D341Med (cell line): ENCODE measurements at regions not wholly inside any gene's neighbourhood (a gene's known extent, or its start where the extent isn't known, plus 50 kb on each side); places are given as distances from the start of the nearest gene placed in this dataset.
A peak's percentile ranks its signal among the peaks of the same experiment; 100 is the strongest.
"Not testable (repeated sequence)": the region's sequence is repeated elsewhere in the genome, so short reads cannot be mapped to it uniquely, and the experiment has no call there.

ENCODE experiments used
- DNase-seq: peaks from one replicate; pipeline ENCODE4 v3.0.0; 2012; ENCODE audit warnings: low spot score

DNA sequence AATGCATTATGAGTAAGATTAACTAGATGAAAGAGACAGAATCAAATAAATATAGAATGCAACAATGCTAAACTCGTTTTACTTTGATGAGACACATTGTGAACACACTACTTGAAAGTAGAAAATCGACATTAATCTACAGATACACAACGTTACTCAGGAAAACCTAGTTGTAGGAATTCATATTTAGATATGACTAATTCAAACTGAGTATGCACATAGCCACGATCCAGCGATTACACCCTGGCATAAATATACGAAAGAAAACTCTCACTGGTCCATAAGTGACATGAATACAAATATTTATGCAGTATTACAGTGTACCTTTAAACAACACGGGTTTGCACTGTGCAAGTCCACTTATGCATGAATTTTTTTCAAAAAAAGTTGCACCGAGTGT is 485.6 kb downstream of the TMX3 start:
- no peak for DNase-seq

DNA sequence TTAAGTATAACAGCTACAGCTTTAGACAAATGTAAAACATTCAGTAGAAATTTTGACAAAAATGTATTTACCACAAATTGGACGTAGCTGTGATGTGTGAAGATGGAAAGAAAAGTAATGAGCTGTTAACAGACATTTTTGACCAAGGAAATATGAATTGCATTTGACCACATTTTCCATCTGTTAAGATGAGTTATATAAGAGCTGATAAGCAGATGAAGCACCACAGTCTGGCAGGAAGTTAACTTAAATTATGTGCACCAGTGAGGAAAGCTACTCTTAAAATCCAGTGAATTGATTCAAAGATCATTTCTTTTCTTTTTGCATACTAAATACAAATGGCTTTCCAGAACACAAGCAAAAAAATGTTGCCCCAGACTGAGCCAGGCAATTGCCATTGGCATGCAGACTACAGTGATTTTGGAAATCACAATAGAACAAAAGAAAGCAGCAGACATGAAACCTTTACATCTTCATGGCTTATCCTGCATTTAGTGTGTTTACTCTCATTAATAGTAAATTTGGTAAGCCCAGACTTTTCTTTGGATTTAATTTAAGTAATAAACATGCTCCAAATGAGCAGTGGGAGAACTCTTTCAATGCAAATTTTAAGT is 493.7 kb downstream of the TMX3 start:
- DNase-seq, result no peak

DNA sequence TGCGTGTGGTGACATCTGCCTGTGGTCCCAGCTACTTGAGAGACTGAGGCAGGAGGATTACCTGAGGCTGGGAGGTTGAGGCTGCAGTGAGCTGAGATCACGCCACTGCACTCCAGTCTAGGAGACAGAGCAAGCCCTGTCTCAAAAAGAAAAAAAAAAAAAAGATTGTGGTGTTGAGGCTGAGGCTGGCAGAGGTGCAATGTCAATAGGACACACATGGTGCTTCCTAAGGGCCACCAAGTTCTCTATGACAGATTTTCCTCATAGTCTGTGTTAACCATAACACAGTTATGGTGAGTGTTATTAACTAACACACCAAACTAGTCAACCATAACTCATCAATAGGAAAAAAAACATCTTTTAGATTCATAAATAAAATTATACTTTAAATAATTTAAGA is 494.4 kb downstream of the TMX3 start:
- no peak for DNase-seq

DNA sequence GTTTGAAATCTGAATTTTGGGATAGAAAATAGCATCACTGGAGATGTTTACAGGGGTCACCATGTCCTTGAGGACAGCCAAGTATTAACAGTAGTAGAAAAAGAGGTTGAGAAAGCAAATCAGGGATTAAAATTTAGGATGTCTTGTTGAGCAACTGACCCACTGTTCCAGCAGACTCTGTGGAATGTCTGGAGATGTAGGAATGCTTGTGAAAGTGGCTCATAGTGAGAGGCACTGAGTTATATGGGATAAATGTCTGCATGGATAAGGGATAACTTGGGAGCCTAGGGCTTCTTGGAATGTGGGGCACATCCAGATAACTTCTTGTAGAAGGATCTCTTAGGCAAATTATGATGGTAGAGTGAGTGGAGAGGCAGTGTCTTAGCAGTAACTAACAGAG is 495.0 kb downstream of the TMX3 start:
- DNase-seq, result no peak

DNA sequence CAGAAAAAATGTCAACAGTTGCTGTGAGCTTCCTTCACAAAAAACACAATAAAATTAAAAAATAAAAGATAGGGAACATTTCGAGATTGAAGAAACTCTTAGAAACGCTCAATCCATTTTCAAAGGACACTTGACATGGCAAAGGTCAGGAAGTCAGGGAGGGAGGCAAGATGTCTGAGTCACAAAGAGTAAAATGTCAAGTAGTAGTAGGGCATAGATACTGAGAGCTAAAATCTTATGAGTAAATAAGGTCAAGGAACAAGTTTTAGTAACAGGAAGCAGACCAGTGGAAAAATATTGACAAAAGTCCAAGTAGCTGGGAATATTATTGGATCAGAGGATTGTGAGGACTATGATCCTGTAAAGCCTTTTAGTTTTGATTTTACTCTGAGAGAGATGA is 495.6 kb downstream of the TMX3 start:
- DNase-seq, result no peak

DNA sequence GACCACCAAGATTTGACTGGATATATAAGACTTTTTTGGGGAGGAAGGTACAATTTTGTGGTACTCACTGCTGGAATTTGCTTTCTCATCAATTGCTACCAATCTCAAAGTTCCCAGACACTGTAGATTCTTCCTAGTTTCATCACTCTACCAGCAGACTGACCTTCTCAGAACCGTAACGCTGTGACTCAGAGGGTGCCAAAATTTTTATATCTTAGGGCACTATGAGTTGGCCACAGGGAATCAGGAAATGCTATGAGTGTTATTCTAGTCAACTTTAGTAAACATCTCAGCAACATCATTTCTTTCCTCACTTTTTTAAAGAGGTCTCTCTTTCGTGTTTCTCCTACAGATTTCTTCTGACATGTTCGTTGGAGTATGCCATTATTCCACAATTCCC is 499.0 kb downstream of the TMX3 start:
- no peak for DNase-seq

DNA sequence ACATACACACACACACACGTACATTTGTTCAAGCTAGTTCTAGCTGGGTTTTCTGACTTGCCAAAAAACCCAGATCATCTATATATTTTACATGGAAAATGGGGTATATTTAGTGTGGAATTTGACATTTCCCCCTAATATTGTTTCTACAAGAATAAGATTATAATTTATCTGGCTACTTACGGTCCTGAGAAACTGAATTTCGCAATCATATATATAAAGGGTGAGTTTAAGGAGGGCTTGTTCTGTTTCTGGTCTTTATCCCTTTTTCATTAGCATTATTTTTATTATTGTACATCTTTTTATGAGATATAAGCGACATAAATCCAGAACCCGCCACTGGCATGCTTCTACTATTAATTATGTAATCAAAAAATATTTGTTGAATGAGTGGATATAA is 528.9 kb downstream of the TMX3 start:
- no peak for DNase-seq

DNA sequence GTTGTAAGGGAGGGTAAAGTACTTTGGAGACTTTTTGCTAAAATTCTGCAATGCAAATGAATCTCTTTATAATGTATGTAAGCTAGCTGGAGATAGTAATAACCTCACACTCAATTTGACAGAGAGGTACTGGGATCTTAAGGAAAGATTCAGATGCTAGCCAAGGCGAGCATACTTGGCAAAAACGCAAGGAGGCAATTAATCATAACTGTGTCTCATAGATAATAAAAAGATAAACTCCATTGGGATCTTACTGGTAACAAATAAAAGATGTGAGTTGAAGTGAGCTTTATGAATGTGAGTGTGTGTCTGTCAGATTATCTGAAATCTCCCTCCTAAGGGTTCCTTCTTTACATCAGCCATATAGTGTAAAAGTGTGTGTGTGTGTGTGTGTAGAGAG is 533.0 kb downstream of the TMX3 start:
- no peak for DNase-seq

DNA sequence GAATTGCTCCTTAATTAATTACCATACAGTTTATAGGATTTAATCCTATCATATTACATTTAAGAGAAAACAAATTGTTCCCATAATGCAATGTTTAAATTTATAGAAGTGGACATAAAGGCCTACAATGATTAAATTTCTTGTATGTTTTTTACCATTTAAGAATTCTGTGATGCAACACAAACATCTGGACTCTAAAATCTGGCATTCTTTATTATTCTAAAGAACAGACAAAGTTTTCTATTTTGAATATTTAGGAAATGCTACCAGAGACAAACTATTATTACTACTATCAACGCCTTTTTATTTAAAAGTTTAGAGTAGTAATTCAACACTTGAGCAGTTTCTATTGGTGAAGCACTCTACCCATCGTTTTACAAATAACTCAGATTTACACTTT is 535.1 kb downstream of the TMX3 start:
- no peak for DNase-seq

DNA sequence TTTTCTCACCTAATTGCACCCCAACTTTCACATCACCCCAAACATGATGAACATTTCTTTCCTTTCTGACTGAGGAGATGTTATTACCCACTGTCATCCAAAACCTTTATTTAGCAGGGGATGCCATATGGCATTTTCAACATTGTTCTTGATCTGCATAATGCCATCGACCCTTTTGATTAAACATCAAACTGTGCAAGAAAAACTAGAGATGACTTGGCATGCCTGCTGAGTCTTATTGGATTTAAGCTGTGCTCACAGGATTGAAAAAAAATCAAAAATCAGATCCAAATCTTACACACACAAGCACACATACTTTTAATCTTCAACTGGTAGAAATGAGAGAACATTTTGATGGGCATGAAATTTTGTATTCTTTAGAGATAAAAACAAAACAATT is 536.0 kb downstream of the TMX3 start:
- DNase-seq, result no peak

DNA sequence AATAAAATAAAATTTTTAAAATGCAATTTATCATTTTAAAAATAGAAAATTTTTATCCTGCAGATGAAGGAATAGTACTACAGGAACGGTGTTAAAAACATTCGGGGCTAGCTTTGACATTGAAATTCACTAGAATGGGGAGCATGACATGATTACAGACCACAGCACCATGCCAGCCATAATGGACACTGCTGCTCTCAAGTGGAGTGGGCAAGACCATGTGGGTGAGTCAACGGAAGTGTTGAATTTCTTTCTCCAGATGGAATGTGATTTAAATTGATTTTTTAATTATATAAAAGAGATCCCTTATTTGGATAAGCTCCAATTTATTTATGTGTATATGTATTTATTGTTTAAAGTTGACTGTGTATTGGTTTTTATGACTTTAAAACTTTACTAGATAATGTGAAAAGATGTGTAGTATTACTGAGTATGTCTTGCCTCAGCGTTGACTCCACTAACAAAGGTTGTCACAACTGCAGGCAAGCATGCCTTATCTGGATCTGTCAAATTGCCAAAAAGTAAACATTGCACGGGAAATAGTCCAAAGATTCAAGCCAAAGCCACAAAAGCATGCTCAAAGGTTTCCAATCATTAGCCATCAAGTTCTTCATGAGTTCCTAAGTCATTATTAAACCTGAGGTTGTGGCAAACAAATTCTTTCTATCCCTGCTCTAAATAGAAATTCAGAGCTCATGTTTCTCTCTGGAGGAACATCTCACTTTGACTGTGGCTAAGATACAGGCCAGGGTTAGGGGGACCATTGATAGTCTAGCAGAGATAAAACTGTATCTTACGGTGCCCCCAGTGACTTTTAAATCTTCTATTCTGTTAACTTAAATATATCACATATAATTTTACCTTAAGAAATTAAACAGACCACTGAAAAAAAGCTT is 536.9 kb downstream of the TMX3 start:
- DNase-seq, result no peak

DNA sequence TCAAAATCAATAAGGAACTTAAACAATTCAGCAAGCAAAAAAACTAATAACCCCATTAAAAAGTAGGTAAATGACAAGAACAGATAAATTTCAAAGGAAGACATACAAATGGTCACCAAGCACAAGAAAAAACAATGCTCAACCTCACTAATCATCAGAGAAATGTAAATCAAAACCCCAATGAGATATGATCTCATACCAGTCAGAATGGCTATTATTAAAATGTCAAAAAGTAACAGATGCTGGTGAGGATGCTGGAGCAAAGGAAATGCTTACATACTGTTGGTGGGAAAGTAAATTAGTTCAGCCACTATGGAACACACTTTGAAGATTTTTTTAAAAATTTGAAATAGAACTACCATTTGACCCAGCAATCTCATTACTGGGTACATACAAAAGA is 538.0 kb downstream of the TMX3 start:
- no peak for DNase-seq

DNA sequence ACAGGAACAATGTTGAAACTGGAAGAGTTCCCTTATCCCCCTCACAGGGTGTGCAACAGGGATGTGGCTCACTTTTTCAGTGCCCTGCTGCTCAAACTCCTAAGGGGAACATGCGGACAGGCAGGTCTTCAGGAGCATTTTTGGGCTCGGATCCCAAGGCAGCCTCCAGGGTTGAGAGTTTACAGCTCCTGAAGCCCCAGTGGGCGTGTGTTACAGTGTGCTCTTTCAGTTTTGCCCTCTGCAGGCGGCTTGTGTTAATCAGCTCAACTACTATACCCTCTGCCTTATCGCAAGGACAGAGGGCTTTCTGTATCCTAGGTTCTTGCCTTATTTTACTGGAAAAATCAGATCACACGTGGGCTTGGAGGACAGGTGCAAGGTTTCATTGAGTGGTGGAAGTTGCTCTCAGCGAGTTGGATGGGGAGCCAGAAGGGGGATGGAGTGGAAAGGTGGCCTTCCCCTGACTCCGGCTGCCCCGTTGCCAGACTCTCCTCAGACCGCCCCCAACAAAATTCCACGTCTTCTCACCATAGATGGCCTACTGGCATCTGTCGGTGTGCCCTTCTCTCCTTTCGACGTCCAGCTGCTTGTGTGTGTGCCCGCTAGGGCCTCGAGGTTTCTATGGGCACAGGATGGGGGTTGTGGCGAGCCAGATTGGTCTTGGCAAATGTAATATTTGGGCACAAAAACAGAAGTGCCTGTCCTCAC is 541.9 kb downstream of the TMX3 start:
- no peak for DNase-seq

DNA sequence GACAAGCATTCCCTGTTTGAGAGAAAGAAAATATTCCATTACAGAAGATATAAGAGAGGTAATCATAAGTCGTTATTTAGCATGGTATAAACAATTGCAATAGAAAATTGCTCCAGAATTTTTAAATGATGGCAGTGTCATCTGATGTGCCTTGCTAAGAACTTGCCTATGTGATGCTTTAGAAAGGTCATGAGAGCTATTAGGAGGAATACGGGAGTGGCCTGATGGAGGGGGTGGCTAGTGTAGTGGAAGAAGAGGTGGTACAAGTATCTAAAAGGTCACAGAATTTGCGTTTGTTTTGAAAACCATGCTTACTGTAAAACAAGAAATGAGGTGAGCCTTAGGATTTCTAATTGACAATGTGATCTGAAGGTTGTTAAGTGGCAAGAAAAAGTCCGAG is 550.0 kb downstream of the TMX3 start:
- no peak for DNase-seq

DNA sequence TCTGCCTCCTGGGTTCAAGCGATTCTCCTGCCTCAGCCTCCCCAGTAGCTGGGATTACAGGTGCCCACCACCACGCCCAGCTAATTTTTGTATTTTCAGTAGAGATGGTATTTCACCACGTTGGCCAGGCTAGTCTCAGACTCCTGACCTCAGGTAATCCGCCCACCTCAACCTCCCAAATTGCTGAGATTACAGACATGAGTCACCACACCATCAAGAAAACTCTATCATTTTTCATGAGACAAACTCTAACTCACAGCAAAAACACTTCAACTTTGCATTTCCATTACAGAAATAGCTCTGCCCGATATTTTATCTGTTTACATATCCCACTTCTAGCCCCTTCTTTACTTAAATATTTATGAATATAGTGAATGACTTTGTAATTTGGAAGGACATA is 561.1 kb downstream of the TMX3 start:
- not testable (repeated sequence) for DNase-seq

DNA sequence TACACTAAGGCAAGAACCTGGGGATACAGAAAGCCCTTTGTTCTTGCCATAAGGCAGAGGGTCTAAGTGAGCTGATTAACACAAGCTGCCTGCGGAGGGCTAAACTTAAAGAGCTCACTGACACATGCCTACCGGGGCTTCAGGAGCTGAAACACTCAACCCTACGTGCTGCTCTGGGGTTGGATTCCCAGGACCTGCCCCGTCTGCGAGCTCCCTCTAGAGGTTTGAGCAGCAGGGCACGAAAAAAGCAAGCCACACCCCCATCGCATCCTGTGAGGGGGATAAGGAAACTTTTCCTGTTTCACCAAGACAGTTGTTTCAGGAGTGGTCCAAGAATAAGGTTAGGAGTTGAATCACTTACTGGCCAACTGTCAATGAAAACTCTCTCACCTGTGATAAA is 562.1 kb downstream of the TMX3 start:
- DNase-seq, result peak; percentile 49

DNA sequence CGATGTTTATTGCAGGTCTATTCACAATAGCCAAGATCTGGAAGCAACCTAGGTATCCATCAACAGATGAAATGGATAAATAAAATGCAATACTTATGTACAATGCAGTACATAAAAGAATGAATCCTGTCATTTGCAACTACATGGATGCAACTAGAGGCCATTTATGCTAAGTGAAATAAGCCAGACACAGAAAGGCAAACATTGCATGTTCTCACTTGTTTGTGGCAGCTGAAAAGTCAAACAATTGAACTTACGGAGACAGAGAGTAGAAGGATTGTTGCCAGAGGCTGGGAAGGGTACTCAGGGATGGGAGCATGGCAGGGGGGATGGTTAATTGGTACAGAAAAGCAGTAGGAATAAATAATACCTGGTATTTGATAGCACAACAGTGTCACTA is 563.9 kb downstream of the TMX3 start:
- DNase-seq, result no peak

DNA sequence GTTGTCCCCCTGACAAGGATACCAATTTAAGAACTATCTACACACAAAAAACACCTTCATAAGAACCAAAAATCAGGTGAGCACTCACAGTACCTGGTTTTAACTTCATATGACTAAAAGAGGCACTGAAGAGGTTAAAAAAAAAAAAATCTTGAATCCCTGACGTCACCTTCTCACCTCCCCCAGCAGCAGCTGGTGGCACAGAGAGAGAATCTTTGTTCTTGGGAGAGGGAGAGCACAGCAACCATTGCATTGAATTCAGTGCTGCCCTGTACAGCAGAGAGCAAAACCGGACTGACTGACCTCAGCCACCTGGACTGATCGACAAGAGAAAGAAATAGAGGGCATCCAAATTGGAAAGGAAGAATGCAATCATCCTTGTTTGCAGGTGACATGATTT is 566.0 kb downstream of the TMX3 start:
- DNase-seq, result peak; percentile 31

DNA sequence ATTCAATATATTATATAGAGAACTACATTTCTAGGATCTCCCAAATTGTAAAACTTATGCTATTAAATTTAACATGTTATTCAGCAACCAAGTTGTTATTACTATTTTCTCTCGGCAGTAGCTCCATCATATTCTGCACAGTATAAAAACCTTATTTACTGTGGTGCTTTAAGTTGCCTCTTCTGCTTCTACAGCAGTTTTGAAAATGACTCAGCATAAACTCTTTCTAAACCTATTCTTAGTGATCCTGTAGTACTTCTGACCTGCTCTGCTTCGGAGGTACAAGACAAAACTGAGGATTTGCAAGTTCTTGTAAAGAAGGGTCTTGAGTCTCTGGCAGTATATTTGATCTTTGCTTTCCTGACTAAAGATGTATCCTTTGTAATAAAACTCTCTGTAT is 567.2 kb downstream of the TMX3 start:
- DNase-seq, result no peak

DNA sequence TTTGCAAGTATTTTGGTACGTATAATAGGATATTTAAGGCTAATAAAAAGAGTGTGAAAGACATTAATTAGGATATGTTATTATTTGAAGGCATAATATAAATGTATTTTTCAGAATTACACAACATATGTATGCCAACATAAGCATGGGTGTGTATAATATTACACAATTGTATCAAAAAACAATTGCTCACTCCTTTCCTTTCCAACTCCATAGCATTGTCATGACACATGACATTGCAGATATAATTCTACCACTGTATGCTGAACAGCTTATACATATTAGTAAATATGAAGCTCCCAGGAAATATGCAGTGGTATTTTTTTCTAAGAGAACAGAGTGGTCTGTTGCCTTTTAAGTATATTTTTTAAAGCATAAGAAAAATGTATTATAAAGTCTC is 593.1 kb downstream of the TMX3 start:
- no peak for DNase-seq

DNA sequence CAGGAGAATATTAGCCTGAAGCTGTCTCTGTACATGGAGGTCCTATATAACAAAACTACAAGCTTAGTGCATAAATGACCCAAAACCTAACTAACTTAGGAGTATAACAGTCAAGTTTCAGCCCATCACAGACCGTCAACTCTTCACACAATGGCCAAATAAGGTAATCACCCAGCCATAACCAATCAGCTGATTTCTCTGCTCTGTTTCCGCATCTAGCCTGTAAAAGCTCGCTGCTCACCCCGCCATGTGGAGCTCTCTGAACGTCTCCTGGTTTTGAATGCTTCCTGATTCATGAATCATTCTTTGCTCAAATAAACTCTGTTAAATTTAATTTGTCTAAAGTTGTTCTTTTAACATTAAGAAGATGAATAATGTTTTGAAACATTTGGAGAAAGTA is 593.6 kb downstream of the TMX3 start:
- no peak for DNase-seq

DNA sequence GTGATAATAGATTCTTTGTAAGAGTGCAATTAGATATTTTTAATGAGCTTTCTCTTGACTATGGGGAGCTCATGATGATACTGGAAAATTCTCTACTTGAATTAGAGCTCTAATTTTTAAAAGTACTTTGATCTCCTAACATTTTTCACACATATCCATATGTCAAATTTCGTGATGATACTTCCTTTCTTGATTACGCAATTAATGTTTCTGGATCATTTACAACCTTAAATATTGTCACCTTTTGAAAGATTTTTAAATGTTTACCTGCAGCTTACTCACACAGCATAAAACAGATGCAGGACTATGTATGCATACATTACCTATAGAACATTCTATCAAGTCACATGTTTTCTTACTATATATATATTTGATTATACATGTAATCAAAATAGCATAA is 598.5 kb upstream of the DSEL start:
- no peak for DNase-seq

DNA sequence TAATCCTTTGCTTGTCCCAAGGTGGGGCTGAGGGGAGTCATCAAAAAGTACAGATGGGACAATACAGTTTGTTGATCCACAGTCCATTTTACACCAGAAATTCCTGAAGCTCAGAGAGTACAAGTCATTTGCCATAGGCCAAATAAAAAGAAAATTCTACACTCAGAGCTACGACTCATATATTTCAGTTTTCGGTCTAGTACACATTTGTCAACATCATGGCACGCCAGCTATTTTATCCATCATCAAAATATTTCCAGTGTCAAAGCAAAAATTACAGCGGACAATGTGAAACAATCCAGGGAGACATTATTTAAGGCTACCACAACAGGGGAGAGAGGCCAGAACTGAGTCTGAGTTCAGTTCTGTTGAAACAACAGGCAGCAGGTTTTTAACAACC is 587.5 kb upstream of the DSEL start:
- no peak for DNase-seq
